Stomach (tissue), 8 donors: ENCODE measurements at regions not wholly inside any gene's neighbourhood (a gene's known extent, or its start where the extent isn't known, plus 50 kb on each side); places are given as distances from the start of the nearest gene placed in this dataset.
"Not testable (repeated sequence)": the region's sequence is repeated elsewhere in the genome, so short reads cannot be mapped to it uniquely, and the experiment has no call there.

Source experiments
- DNase-seq, 2 donors: peaks; one replicate each; pipeline versions ENCODE4 v3.0.0 to v3.0.0-alpha.2; 2013 to 2019
- H3K27ac ChIP-seq, 5 donors: fragments of 200-600 bp in 4 of 5; sonication (generic) in 4 of 5; one replicate each; pipeline ENCODE4 v1.5.1; 2013 to 2019; ENCODE audit warnings: mild to moderate bottlenecking in 1 of 5, moderate library complexity in 1 of 5
- H3K27me3 ChIP-seq, 3 donors: fragments of 200-600 bp; sonication (generic); one replicate each; pipeline ENCODE4 v1.5.1; 2017 to 2019; ENCODE audit warnings: mixed run types in 1 of 3
- H3K36me3 ChIP-seq, 4 donors: fragments of 200-600 bp; sonication (generic); 1 replicate in 3 of 4; 2 replicates in 1 of 4; pipeline ENCODE4 v1.5.1; 2016 to 2019
- H3K4me1 ChIP-seq, 4 donors: fragments of 200-600 bp; sonication (generic); one replicate each; pipeline ENCODE4 v1.5.1; 2016 to 2019
- H3K4me3 ChIP-seq, 4 donors: fragments of 200-600 bp; sonication (generic) in 3 of 4; one replicate each; pipeline ENCODE4 v1.5.1; 2016 to 2019; ENCODE audit warnings: mild to moderate bottlenecking in 1 of 4
- H3K9me3 ChIP-seq, 4 donors: fragments of 200-600 bp; sonication (generic); one replicate each; pipeline ENCODE4 v1.5.1; 2016 to 2019
- CTCF ChIP-seq, 7 experiments: fragments of 450-650 bp in 4 of 7; fragments of 200-600 bp in 3 of 7; sonication (generic) in 3 of 7; IDR thresholded peaks; one replicate each; pipeline ENCODE4 v1.5.1; 2016 to 2019; ENCODE audit warnings: antibody characterized with exemption in 7 of 7, control low read depth in 2 of 7, mild to moderate bottlenecking in 1 of 7
- EP300 ChIP-seq: sonication (generic); formaldehyde crosslinking; IDR thresholded peaks from one replicate; pipeline ENCODE4 v1.6.1; 2017; ENCODE audit warnings: antibody characterized with exemption
- POLR2A ChIP-seq, 4 donors: fragments of 450-650 bp; IDR thresholded peaks; one replicate each; pipeline ENCODE4 v1.6.1; 2016; ENCODE audit warnings: antibody characterized with exemption in 4 of 4, control low read depth in 2 of 4, mild to moderate bottlenecking in 1 of 4, moderate library complexity in 1 of 4
- POLR2AphosphoS5 ChIP-seq, 3 donors: sonication (generic); formaldehyde crosslinking; IDR thresholded peaks; one replicate each; pipeline ENCODE4 v1.6.1; 2016; ENCODE audit warnings: antibody characterized with exemption in 3 of 3
- WGBS, 5 donors: extraction: QIAGEN DNeasy Blood & Tissue Kit in 3 of 5; methylation state at CpG; one replicate each; pipeline versions ENCODE4 v1.1.5 to v1.1.7; 2013 to 2018; 5-methylcytosine and 5-hydroxymethylcytosine counted together
- intact Hi-C: fragments of 100-400 bp; cut with DNase I; formaldehyde crosslinking; loops from one replicate; pipeline ENCODE4 v1.15.1; 2023; ENCODE audit warnings: low total_unique reads
- donor health status: healthy with polysubstance abuse.
- donor health status: Bipolar disorder and iron deficiency.
- donor health status: healthy.

GRCh38 chr6:86407128-86407527 is 530.2 kb upstream of the HTR1E start:
- intact Hi-C loops = no loop called here
- TF ChIP-seq CTCF (IDR thresholded peaks at IDR 0.05) (no peak), EP300 (no peak), POLR2AphosphoS5 (IDR thresholded peaks at IDR 0.05) (no peak), POLR2A (IDR thresholded peaks at IDR 0.05) (no peak)
- 36 to 58% (median 51%) methylated on average over 2 of the region's 2 CpGs for WGBS, 5 donors

GRCh38 chr6:86392850-86393249 is 544.5 kb upstream of the HTR1E start:
- H3K36me3 ChIP-seq, H3K27ac ChIP-seq: not testable (repeated sequence)
- WGBS, 5 donors = 69 to 86% (median 78%) methylated on average over 3 of the region's 3 CpGs

More at GRCh38 chr6:86407128-86407527, 530.2 kb upstream of the HTR1E start:
- Histone ChIP-seq H3K27me3 (no peaks in the 10 kb centered on the region), H3K4me1 (no peaks in the 10 kb centered on the region), H3K4me3 (no peak overlapping the region), H3K9me3 (peaks cover 0 to 7% (median 2%) of the 10 kb centered on the region in 4 donors), H3K27ac (no peak overlapping the region), H3K36me3 (no peaks in the 10 kb centered on the region)
- DNase-seq = peak in 1 of 2 donors; percentile 3

DNA sequence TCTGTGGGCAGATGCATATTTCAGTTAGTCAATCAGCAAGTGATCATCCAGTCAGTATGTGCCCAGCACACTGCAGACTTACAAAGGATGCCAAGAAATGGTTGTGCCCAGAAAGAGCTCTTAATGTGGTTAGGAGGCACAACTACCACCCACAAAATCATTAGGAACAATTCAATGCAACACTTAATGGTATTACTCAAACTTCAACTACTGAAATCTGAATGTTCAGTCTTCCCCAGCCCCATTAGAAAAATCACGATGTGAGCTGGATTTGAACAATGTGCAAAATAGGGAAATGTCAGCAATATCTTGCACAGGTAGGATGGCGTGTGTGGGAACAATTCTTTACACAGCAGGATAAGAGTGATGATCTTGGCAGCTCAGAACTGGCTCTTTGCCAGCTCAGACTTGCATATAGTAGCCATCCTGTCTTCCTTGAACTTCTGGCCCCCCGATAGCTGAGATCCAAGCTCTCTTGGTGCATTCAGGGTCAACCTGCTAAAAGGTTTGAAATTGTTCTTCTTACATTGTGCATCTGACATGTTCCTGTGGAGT is 556.7 kb upstream of the HTR1E start:
- no peaks in the 10 kb centered on the region for H3K4me1 ChIP-seq
- WGBS, 5 donors = 77 to 83% (median 81%) methylated on average over 3 of the region's 3 CpGs
- intact Hi-C loops = no loop called here
- no peak for DNase-seq
- H3K36me3 ChIP-seq = no peaks in the 10 kb centered on the region
- TF ChIP-seq EP300 (no peak), POLR2AphosphoS5 (IDR thresholded peaks at IDR 0.05) (no peak), CTCF (IDR thresholded peaks at IDR 0.05) (no peak), POLR2A (IDR thresholded peaks at IDR 0.05) (no peak)
- peaks cover 0 to 8% (median 3%) of the 10 kb centered on the region in 4 donors for H3K9me3 ChIP-seq
- no peak overlapping the region for H3K4me3 ChIP-seq
- no peaks in the 10 kb centered on the region for H3K27me3 ChIP-seq
- no peak overlapping the region for H3K27ac ChIP-seq

More at GRCh38 chr6:86392850-86393249, 544.5 kb upstream of the HTR1E start:
- H3K4me1 ChIP-seq, H3K4me3 ChIP-seq, DNase-seq, H3K27me3 ChIP-seq, intact Hi-C loops: not testable (repeated sequence)
- peaks cover 0 to 10% (median 3%) of the 10 kb centered on the region in 4 donors for H3K9me3 ChIP-seq

- WGBS, 5 donors = 69 to 82% (median 73%) methylated on average over 4 of the region's 4 CpGs
- Histone ChIP-seq H3K27me3 (no peaks in the 10 kb centered on the region), H3K4me1 (no peaks in the 10 kb centered on the region), H3K9me3 (no peaks in the 10 kb centered on the region), H3K27ac (no peak overlapping the region), H3K4me3 (no peak overlapping the region), H3K36me3 (no peaks in the 10 kb centered on the region)
- peak in 1 of 2 donors; percentile 3 for DNase-seq
- intact Hi-C loops = no loop called here
- no peak for TF ChIP-seq POLR2A (IDR thresholded peaks at IDR 0.05)
- TF ChIP-seq CTCF (IDR thresholded peaks at IDR 0.05) = no peak
- no peak for TF ChIP-seq EP300
- no peak for TF ChIP-seq POLR2AphosphoS5 (IDR thresholded peaks at IDR 0.05)
Measured at GRCh38 chr6:86357877-86358276, 579.5 kb upstream of the HTR1E start.

DNA sequence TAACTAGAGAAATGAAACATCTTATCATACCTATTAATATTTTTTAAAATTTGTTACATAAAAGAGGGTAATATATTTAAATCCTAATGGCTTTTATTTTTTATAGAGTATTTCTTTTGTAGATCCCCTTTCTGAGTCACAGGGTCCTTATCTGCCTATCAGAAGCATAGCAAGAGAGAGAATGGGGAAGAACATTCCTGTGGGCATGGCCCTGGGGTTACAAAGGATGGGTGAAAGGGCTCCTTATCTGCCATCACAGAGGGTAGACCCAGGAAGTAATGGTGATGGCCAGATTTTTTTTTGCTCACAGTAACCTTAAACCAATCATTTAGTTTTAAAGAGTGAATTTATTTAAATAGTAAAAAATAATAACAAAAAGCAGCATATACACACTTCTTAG is 582.1 kb upstream of the HTR1E start:
- Histone ChIP-seq H3K27ac (no peak overlapping the region), H3K27me3 (no peaks in the 10 kb centered on the region), H3K9me3 (no peaks in the 10 kb centered on the region), H3K4me1 (no peaks in the 10 kb centered on the region), H3K36me3 (no peaks in the 10 kb centered on the region), H3K4me3 (no peak overlapping the region)
- TF ChIP-seq CTCF (IDR thresholded peaks at IDR 0.05) (no peak), EP300 (no peak), POLR2AphosphoS5 (IDR thresholded peaks at IDR 0.05) (no peak), POLR2A (IDR thresholded peaks at IDR 0.05) (no peak)
- intact Hi-C loops = no loop called here
- DNase-seq = no peak
